SK-N-SH (cell line): ENCODE measurements at regions not wholly inside any gene's neighbourhood (a gene's known extent, or its start where the extent isn't known, plus 50 kb on each side); places are given as distances from the start of the nearest gene placed in this dataset.
"Not testable (repeated sequence)": the region's sequence is repeated elsewhere in the genome, so short reads cannot be mapped to it uniquely, and the experiment has no call there.

Experiments
- EP300 ChIP-seq, 2 experiments: IDR thresholded peaks; 2 replicates each; pipeline versions ENCODE4 v1.4.0 to v1.6.1; 2012; ENCODE audit warnings: borderline replicate concordance in 1 of 2, low read depth in 1 of 2, low read length in 1 of 2
- NRF1 ChIP-seq: IDR thresholded peaks from 2 replicates; pipeline ENCODE4 v1.6.1; 2012; ENCODE audit warnings: low read depth, mild to moderate bottlenecking, low read length
- POLR2AphosphoS5 ChIP-seq: IDR thresholded peaks from 2 replicates; pipeline ENCODE4 v1.6.1; 2012; ENCODE audit warnings: low read depth, low read length
- RFX5 ChIP-seq: IDR thresholded peaks from 2 replicates; pipeline ENCODE4 v1.6.1; 2012; ENCODE audit warnings: mild to moderate bottlenecking, improper control_type of control experiment, low read length
- TEAD4 ChIP-seq: IDR thresholded peaks from 2 replicates; pipeline ENCODE4 v1.4.0; 2012; ENCODE audit warnings: mild to moderate bottlenecking, borderline replicate concordance; ENCODE audit not compliant: insufficient read depth
- TF ChIP-seq, protein P1 (sequence below): fragments of 200-600 bp; sonication (generic); IDR thresholded peaks from 2 replicates; pipeline ENCODE4 v1.6.1; 2017; ENCODE audit warnings: antibody characterized with exemption, mild to moderate bottlenecking, moderate library complexity
- TF ChIP-seq, protein P2 (sequence below): IDR thresholded peaks from 2 replicates; pipeline ENCODE4; 2012
- TF ChIP-seq, protein P3 (sequence below): IDR thresholded peaks from 2 replicates; pipeline ENCODE4 v1.6.1; 2012; ENCODE audit warnings: mild to moderate bottlenecking, low read depth, low read length, moderate library complexity

DNA sequence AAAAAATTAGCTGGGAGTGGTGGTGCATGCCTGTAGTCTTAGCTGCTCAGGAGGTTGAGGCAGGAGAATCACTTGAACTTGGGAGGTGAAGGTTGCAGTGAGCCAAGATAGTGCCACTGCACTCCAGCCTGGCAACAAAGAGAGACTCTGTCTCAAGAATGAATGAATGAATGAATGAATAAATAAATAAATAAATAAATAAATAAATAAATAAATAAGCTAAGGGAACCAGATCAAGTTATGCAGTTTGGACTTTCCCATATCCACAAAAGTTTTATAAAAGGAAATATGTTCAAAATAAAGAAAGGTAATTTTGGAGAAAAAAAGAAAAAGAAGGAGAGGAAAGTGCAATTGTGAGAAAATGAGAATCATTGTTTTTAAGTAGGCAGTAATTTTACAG is 1414.1 kb upstream of the CDH18 start:
- TF ChIP-seq RFX5; EP300 (IDR thresholded peaks at IDR 0.05; ENCODE audit: borderline replicate concordance in 1 of 2, low read depth in 1 of 2, low read length in 1 of 2); TEAD4; POLR2AphosphoS5; NRF1: not testable (repeated sequence)
- TF ChIP-seq, protein P1, sequence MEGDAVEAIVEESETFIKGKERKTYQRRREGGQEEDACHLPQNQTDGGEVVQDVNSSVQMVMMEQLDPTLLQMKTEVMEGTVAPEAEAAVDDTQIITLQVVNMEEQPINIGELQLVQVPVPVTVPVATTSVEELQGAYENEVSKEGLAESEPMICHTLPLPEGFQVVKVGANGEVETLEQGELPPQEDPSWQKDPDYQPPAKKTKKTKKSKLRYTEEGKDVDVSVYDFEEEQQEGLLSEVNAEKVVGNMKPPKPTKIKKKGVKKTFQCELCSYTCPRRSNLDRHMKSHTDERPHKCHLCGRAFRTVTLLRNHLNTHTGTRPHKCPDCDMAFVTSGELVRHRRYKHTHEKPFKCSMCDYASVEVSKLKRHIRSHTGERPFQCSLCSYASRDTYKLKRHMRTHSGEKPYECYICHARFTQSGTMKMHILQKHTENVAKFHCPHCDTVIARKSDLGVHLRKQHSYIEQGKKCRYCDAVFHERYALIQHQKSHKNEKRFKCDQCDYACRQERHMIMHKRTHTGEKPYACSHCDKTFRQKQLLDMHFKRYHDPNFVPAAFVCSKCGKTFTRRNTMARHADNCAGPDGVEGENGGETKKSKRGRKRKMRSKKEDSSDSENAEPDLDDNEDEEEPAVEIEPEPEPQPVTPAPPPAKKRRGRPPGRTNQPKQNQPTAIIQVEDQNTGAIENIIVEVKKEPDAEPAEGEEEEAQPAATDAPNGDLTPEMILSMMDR = not testable (repeated sequence)
- TF ChIP-seq, protein P2, sequence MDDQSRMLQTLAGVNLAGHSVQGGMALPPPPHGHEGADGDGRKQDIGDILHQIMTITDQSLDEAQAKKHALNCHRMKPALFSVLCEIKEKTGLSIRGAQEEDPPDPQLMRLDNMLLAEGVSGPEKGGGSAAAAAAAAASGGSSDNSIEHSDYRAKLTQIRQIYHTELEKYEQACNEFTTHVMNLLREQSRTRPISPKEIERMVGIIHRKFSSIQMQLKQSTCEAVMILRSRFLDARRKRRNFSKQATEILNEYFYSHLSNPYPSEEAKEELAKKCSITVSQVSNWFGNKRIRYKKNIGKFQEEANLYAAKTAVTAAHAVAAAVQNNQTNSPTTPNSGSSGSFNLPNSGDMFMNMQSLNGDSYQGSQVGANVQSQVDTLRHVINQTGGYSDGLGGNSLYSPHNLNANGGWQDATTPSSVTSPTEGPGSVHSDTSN = not testable (repeated sequence)
- TF ChIP-seq, protein P3, sequence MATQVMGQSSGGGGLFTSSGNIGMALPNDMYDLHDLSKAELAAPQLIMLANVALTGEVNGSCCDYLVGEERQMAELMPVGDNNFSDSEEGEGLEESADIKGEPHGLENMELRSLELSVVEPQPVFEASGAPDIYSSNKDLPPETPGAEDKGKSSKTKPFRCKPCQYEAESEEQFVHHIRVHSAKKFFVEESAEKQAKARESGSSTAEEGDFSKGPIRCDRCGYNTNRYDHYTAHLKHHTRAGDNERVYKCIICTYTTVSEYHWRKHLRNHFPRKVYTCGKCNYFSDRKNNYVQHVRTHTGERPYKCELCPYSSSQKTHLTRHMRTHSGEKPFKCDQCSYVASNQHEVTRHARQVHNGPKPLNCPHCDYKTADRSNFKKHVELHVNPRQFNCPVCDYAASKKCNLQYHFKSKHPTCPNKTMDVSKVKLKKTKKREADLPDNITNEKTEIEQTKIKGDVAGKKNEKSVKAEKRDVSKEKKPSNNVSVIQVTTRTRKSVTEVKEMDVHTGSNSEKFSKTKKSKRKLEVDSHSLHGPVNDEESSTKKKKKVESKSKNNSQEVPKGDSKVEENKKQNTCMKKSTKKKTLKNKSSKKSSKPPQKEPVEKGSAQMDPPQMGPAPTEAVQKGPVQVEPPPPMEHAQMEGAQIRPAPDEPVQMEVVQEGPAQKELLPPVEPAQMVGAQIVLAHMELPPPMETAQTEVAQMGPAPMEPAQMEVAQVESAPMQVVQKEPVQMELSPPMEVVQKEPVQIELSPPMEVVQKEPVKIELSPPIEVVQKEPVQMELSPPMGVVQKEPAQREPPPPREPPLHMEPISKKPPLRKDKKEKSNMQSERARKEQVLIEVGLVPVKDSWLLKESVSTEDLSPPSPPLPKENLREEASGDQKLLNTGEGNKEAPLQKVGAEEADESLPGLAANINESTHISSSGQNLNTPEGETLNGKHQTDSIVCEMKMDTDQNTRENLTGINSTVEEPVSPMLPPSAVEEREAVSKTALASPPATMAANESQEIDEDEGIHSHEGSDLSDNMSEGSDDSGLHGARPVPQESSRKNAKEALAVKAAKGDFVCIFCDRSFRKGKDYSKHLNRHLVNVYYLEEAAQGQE = not testable (repeated sequence)
